GM19328 (cell line): ENCODE measurements at regions not wholly inside any gene's neighbourhood (a gene's known extent, or its start where the extent isn't known, plus 50 kb on each side); places are given as distances from the start of the nearest gene placed in this dataset.
A peak's percentile ranks its signal among the peaks of the same experiment; 100 is the strongest.

Source experiments
- ATAC-seq: cut with Tn5 transposase; IDR thresholded peaks from one replicate; pipeline ENCODE4 v1.9.1; 2021; ENCODE audit warnings: mild to moderate bottlenecking, moderate library complexity; ENCODE audit not compliant: unreplicated experiment

DNA sequence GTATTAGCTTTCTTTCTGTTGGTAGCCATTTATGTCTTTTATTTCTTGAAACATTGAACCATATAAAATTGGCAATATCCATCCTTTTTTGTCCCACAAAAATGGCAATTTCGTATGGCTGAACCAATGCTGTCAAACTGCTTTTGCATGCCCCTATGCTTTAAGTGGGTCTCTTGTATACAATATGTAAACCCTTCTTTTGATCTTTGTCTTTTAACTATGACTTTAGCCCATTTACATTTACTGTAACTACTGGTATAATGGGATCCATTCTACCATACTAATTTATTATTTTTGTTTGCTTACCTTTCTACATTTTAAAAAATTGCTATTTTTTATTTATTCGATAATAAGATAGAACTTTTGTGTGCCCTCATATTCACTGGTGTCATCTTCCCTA lies 93.4 kb downstream of the TENT4A start:
- no peak for ATAC-seq

DNA sequence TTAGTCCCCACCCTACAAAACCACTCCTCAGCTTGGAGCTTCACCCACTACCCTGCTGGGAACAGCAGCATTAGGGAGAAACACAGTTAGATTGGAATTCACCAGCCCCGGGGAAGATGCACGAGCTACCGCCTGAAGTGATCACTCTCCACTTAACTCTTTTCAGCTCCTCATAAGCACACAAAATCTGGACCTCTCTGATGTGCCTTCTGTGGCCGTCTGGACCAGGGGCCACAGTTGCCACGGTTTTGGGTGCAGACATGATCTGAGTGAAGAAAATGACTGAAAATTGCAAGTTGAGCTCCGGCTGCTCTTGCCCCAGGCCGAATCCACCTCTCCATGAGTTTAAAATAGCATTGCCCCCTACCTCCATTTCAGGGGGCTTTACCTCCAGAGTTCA lies 95.2 kb downstream of the TENT4A start:
- ATAC-seq, result no peak

DNA sequence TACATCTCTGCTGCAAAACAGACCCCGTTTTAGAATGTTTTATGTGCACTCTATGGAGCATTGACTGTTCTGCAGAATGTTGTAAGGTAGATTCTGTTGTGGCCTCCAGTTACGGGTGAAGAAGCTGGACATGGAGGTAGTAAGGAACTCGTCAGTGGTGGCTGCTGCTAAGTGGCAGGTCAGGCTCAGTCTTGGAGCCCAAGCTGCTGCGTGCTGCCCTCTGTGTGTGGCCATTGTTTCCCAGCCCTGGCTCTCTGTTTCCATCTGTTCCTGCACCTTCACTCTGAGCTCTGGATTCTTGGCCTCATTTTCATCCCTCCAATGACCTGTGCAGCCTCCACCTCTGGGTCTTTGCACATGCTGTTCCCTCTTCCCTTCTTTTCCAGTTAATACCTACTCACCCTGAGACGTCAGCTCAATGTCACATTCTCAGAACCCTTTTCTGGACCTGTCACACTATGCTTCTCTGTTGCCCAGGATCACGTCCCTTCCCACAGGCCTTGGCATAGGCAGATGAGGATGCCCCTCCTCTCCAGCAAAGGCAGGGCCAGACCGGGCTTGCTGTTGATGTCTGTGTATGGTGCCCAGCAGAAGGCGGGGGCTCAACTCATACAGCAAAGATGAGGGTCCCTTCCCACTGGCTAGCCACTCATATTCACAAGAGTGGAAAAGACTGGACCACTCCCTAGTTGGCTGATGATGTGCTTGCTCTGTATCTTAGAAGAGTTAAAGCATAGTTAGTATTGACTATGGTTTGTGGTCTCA lies 97.6 kb downstream of the TENT4A start:
- ATAC-seq, result no peak

DNA sequence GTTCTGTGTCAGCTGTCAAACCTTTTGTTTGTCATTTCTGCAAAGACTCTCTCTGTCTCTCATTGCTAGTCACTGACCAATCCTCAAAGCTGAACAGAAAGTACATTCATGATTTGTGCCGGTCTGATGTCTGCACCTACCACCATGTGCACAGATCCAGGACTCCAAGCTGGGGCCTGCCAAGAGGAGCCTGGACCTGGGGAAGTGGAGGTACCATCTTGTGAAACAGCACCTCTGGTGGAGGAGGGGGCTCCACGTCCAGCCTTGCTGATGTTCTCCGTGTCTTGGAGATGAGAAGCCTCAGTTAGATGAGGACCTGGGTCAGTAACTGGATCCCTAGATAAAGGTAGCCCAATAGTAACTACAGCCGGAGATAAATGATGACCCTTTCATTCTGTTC lies 98.9 kb downstream of the TENT4A start:
- no peak for ATAC-seq

DNA sequence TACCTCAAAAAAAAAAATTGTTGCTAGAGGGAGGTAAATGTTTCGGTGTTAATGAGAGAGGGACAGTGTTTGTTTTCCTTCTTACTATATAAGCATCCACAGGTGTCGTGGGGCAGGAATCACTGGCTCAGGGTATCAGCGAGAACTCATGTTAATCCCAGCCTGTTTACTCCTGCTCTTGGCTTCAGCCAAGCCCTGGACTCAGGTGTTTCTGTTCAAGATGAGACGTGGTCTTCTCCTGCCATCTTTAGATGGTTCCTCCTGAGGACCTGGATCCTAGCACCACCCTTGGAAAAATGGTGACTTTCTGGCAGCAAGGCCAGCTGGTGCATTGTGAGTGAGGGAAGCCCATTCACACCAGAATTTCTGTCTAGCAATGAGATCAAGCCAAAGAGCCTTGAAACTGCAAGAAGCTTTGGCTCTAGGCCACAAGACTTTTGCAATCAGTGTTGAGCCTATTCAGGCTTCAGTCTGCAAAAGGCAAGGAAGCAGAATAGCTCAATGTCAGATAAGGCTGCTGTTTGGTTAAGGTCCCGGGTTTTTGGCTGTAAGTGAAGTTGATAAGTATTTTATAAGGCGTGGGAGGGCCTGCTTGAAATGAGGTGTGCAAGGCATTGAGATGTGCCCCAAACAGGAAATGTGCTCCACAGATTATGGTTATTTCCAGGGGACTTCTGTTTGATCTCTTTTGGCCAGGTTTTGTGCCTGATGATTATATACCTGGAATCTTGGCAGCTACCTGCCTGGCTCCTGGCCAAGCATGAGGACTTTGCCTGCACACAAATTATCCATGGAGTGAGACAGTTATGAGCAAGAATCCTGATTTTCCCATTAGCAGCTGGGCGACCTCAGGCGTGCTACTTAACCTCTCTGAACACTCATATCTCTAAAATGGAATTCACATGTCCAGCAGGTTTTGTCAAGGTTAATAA lies 99.8 kb downstream of the TENT4A start:
- ATAC-seq, result no peak

DNA sequence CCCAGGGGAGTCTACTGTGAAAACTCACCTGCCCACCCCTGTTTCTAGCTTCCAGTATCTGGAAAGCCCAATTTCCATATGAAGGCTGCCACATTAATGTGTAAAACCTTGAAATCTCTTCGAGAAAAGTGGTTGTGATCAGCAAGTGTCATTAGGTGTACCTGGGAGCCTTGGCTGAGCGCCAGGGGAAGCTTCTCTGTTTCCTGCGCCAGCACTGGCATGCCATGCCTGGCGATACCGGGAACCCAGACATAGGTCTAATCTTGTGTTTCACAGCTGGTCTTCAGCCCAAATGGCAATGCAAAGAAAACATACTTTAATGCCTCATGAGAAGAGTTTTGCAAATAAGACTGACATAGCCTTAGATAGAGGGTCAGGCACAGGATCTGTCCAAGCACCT lies 101.6 kb downstream of the TENT4A start:
- no peak for ATAC-seq

DNA sequence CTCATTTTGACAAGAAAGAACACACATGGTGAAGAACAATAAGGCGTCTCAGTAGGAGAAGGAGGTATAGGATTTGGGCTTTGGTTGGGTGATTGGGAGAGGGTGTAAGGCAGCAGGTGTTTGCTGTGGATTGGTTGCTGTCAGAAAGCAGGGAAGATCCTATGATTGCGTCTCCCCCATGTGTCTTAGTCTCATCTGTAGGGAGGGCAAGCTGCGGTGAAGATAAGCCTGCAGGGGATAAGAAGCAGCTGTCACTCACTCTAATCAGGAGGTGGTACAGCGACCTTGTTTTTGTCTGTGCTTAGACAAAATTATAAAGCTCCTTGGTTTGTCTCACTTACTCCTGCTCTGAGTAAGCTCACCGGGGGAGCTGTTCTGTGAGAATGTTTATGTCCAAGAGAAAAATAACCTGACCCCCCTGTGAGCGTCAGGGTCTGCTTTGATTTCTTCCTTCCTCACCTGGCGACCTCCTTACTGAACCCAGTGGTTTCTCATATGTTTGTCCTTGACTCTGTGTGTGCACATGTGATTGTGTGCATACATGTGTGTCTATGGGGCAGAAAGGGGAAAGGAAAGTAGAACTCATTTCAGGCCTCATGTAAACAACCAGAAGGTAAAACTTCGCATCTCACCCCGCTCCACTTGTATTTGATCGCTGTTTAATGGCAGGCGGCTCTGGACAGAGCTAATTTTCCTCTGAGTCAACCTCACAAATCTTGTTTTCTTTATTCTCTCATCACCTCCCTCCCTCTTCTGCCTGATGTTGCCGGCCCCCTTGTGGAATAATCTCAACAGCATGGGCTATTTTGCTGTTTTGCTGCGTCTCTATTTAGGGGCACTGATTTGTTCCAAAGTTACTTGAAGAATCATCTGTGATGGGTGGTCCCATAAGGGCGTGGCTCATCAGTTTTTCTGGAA lies 105.6 kb downstream of the TENT4A start:
- ATAC-seq, result no peak

DNA sequence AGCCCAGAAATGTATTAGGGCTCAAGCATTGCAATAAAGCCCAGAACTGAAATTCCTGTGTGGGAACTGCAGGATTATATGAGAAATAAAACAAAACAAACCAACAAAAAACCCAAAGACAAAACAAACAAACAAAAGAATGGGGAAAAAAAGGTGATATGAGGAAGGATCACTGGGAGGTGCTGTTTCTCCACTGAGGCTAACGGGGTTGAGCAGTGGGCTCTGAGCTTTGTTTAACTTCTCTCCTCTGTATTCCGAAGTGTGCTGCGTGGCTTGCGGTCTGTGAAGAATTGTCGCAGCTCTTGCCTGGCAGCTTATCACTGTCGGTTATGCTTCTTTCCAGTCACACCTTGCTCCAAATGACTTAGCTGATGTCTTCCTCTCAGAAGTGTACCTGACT lies 106.3 kb downstream of the TENT4A start:
- ATAC-seq, result no peak

DNA sequence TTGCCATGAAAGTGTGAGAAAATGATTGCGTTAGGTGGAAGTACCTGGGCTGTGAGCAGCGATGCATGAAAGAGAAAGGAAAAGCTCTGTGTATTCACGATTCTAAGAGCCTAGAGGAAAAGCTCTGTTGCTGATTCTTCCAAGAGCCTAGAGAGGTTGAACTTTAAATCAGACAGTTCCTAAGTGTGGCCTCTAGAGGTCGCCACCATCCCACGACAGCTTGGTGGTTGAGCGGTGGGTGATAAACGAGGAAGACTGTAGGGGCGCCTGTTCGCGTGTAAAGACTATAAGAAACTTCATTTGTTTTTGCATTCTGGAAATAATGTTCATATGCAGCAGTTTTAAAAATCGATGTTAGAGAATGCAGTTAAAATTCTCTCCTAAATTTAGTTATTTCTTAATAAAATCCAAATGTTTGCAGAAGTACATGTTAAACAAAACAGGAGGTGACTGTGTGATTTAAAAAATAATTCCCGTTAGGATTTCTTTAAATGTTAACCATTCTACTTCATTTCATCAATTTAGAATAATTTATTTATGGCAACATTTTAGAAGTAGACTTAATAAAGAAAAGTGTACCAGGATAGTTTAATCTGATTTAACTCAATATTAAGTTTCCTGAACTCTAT lies 107.7 kb downstream of the TENT4A start:
- ATAC-seq, result no peak

DNA sequence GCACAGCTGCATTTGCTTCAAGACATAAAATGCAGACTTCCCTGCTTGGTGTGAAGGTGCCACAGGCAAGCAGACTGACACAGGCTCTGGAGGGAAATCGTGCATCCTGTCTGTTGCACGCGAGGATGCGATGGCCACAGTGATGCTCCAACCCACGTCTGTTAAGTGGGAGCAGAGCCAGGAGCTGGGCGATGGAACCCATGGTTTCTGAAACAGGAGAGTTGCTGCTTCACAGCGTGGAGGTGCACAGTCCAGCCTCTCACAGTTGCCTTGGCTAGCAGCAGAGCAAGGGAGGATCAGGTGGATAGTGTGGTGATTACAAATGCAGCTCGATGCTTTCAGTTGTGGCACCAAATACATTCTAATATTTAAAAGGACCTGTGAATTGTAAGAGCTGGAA lies 108.8 kb downstream of the TENT4A start:
- no peak for ATAC-seq

DNA sequence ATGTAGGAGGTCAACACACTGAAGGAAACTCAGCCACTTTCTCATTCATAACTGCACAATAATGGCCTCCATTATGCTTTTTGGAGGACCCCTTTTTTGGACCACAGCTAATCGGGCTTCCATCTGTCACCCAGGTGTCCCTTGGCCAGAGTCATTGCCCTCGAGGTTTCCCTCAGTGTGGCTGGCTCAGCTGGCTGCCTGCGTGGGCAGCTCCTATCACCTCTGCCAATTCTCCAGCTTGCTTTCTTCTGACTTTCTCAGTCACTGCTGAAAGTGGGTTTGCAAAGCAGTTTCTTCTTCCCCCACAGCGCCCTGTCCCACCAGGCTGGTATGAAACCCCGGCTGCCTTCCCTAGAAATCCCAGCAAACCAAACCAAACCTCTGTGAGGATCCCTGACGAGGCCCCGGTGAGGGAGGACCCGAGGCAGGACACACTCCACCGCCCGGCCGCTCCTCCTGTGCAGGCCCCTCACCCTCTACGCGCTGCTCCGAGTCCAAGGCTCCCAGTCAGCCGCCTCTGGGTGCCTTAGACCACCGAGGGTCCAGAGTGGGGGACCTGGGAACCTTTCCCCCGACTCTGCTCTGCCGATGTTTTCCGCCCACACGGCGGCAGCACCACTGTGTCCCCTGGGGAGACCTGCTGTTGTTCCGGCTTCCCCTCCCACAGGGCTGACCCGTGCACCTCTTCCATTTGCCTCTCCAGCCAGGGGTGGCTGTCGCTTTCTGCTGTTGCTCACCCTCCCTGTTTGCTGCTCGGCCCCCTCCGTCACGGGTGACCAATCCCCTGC lies 109.5 kb downstream of the TENT4A start:
- no peak for ATAC-seq

DNA sequence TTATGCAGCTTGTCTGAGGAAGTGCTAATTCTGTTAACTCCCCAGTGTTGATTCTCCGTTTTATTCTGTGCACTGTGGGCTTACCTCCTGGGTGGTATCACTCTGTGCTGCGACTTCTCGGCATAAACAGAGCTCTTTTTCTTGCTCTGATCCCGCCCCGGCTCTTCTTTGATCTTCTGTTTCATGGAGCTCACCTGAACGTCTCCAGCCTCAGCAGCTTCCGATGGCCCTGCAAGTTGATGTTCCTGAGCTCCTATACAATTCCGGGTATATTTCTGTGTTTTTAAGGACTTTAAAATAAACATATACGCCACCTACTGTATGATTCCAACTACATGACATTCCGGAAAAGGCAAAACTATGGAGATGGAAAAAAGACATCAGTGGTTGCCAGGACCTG lies 110.8 kb downstream of the TENT4A start:
- ATAC-seq, result no peak

DNA sequence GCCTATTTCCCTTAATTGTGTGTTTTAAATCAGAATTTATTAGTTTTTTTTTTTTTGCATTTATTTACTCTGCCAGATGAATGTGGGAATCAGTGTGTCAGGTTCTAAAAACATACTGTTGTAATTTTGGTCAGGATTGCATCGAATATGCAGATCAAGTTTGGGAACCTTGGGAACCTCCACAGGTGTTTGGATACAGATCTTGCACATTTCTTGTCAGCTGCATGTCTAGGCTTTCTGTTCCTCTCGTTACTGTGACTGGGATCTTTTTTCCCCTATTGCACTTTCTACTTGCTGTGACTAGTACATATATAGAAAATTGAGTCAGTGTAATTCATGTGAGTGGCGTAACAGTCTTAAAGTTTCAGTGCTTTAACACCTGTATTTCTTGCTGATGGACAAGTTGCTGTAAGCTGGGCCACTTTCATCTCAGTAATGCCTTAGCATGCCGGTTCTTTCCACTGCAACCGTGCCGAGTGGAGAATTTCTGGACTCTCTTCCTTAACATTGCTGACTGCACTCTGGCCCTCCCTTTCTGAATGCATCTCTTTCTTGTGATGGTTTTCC lies 112.5 kb downstream of the TENT4A start:
- ATAC-seq, result no peak

DNA sequence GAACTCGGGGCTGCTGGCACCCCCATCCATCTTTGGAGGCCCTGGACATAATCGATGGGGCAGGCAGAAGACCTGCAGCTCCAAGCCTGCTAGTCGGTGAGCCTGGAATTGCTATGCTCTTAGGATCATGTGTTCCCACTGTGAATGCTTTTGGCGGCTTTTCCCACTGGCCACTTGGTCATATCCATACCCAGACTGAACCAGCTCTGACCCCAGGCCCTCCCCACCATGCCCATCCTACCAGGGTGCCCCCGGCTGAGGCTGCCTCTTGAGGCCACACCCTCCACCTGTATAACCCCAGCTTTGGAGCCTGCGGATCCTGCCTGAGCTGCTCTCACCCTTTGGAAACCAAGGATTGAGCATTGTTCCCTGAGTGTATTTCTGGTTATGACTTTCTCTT lies 113.5 kb downstream of the TENT4A start:
- no peak for ATAC-seq

DNA sequence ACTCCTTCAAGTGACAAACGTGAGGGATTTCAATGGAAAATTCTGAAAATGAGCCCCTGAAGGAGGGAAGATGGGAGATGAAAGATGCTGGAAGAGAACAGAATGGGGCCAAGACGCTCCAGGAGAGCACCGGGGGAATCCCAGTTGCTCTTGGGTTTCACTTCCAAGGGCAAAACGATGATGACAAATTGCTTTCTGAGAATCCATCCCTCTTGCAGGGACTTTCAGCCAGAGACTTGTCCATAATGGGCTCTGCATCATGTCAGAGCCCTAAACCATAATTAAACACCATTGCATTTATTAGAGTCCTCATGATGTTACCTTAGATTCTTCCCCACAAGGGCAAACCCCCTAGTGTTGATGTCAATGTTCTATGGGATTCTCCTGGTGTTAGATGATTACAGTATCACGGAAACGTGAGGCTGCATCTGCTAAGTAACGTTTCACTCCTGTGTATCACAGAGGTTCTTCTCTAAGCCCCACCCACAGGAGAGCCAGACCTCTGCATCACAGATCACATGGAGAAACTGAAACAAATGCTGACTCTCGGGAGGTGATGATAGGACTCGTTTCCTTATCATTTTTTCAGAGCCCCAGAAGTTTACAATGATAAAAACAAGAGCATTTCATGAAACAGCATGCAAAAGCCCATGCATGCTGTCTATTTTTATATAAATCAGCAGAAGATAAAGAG lies 114.4 kb downstream of the TENT4A start:
- peak; percentile 65 for ATAC-seq

DNA sequence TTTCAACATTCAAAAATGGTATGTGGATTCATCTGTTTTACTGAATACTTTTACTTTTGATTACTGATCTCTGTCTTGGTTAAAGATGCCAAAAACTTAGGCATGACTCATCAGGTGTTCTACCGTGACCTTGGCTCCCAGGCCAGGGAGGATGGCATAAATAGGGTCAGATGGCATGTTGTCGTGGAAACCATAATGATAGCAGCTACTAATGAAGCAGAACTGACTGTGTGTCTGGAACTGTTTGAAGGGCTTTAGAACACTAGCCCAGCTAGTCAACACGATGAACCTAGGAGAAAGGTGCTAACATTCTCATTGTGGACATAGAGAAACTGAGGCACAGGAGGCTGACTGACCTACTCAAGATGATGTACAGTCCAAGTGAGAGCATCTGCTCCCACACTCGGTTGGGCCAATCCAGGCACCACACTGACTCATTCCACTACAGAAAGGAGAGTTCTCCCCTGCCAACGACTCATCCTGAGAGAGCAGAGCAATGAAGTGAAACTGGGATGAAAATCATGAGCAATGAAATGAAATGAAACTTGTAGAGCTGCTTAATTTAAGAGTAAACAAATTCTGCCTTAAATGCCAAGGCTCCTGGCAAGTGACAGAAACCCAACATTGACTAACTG lies 116.0 kb downstream of the TENT4A start:
- peak; percentile 48 for ATAC-seq

DNA sequence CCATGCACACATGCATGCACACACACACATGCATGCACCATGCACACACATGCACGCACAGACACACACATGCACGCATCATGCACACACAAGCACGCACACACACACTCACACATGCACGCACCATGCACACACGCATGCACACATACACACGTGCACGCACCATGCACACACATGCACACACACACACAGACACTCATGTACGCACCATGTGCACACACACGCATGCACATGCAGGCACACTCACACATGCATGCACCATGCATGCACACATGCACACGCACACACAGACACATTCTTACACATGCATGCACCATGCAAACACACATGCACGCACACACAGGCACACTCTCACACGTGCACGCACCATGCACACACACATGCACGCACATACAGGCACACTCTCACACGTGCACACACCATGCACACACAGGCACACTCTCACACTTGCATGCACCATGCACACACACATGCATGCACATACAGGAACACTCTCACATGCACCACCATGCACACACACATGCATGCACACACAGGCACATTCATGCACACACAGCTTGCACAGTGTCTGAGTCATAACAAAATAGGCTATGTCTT lies 117.5 kb downstream of the TENT4A start:
- ATAC-seq, result no peak
